H1 (cell line): ENCODE measurements at regions not wholly inside any gene's neighbourhood (a gene's known extent, or its start where the extent isn't known, plus 50 kb on each side); places are given as distances from the start of the nearest gene placed in this dataset.

Experiments used
- CTCF ChIA-PET: fragments of 300-600 bp; sonication (Branson Sonifier 250); formaldehyde crosslinking; loops from one replicate; lab custom pipeline; 2021; ENCODE audit not compliant: partially characterized antibody; lab: Charles Lee
- POLR2A ChIA-PET: fragments of 300-600 bp; sonication (Branson Sonifier 250); formaldehyde crosslinking; loops from one replicate; lab custom pipeline; 2021; ENCODE audit warnings: inconsistent platforms; ENCODE audit not compliant: partially characterized antibody; lab: Charles Lee
- DNase-seq, 2 experiments: peaks; one replicate each; pipeline versions ENCODE4 v3.0.0 to v3.0.0-alpha.2; 2010 to 2022; ENCODE audit warnings: low spot score in 2 of 2, low read depth in 1 of 2, mixed read lengths in 1 of 2
- FAIRE-seq: peaks from 2 replicates; lab custom pipeline; 2011; peaks lifted over from hg19 to GRCh38; lab: Jason Lieb, UNC
- H2AFZ ChIP-seq: 2 replicates; pipeline ENCODE4 v1.8.1; 2012; ENCODE audit warnings: low read length, inconsistent platforms
- H2AK5ac ChIP-seq: 2 replicates; pipeline ENCODE4 v1.6.1; 2013; ENCODE audit warnings: low read depth, low read length
- H2BK120ac ChIP-seq: replicated peaks from 2 replicates; pipeline ENCODE3; 2013; ENCODE audit warnings: low read depth, low read length, inconsistent platforms
- H2BK12ac ChIP-seq: 2 replicates; pipeline ENCODE4 v1.6.1; 2013; ENCODE audit warnings: low read depth, low read length
- H2BK15ac ChIP-seq: 2 replicates; pipeline ENCODE4 v1.6.1; 2013; ENCODE audit warnings: low read length
- H2BK20ac ChIP-seq: 2 replicates; pipeline ENCODE4 v1.6.1; 2013; ENCODE audit warnings: low read length
- H2BK5ac ChIP-seq: 2 replicates; pipeline ENCODE4 v1.6.1; 2013; ENCODE audit warnings: low read depth, low read length
- H3K14ac ChIP-seq: 2 replicates; pipeline ENCODE4 v1.6.1; 2013; ENCODE audit warnings: inconsistent platforms; ENCODE audit not compliant: insufficient read length
- H3K18ac ChIP-seq: 2 replicates; pipeline ENCODE4 v1.6.1; 2013; ENCODE audit warnings: low read length; ENCODE audit errors: extremely low read depth
- H3K23ac ChIP-seq: 2 replicates; pipeline ENCODE4 v1.6.1; 2013; ENCODE audit warnings: inconsistent platforms; ENCODE audit not compliant: insufficient read length
- H3K23me2 ChIP-seq: 2 replicates; pipeline ENCODE4 v1.6.1; 2013; ENCODE audit warnings: low read depth, low read length
- H3K27ac ChIP-seq: 2 replicates; pipeline ENCODE4 v1.6.1; 2011; ENCODE audit warnings: low read depth, low read length, inconsistent platforms
- H3K27me3 ChIP-seq, 4 experiments: replicated peaks in 1 of 4; 1 replicate in 1 of 4; 2 replicates in 3 of 4; pipeline versions ENCODE4 v1.6.1 to v1.8.1; 2011 to 2013; ENCODE audit warnings: low read length in 3 of 4, mild to moderate bottlenecking in 3 of 4, inconsistent platforms in 2 of 4, mixed read lengths in 2 of 4, moderate library complexity in 1 of 4; ENCODE audit not compliant: control insufficient read depth in 3 of 4, insufficient read depth in 3 of 4; ENCODE audit errors: extremely low read depth in 1 of 4
- H3K36me3 ChIP-seq, 4 experiments: 2 replicates each; pipeline versions ENCODE4 v1.6.1 to v1.8.1; 2011 to 2013; ENCODE audit warnings: mild to moderate bottlenecking in 4 of 4, low read length in 3 of 4, moderate library complexity in 2 of 4, control low read depth in 1 of 4, inconsistent platforms in 1 of 4; ENCODE audit not compliant: insufficient read depth in 4 of 4, control insufficient read depth in 2 of 4
- H3K4ac ChIP-seq: replicated peaks from 2 replicates; pipeline ENCODE3; 2013; ENCODE audit warnings: low read length, low read depth, mixed read lengths, inconsistent platforms; ENCODE audit not compliant: insufficient read length
- H3K4me1 ChIP-seq, 4 experiments: replicated peaks in 1 of 4; 1 replicate in 1 of 4; 2 replicates in 3 of 4; pipeline versions ENCODE4 v1.6.1 to v1.8.1; 2011 to 2013; ENCODE audit warnings: low read length in 3 of 4, inconsistent platforms in 2 of 4, mixed read lengths in 1 of 4; ENCODE audit not compliant: insufficient read depth in 4 of 4, control insufficient read depth in 3 of 4
- H3K4me2 ChIP-seq, 2 experiments: 2 replicates each; pipeline versions ENCODE4 v1.6.1 to v1.8.1; 2011 to 2013; ENCODE audit warnings: low read depth in 2 of 2, low read length in 2 of 2, control low read depth in 1 of 2, inconsistent platforms in 1 of 2, mild to moderate bottlenecking in 1 of 2; ENCODE audit not compliant: insufficient read depth in 1 of 2
- H3K4me3 ChIP-seq, 4 experiments: fragments of 200-600, 300-600 bp in 1 of 4; sonication (generic), shearing (Covaris generic), sonication (Bioruptor Twin) in 1 of 4; 2 replicates each; pipeline versions ENCODE4 v1.5.1 to v1.8.1; 2011 to 2016; ENCODE audit warnings: low read length in 4 of 4, low read depth in 3 of 4, control low read depth in 2 of 4, inconsistent platforms in 2 of 4, mild to moderate bottlenecking in 2 of 4, mixed read lengths in 1 of 4, moderate library complexity in 1 of 4; ENCODE audit not compliant: insufficient read depth in 2 of 4; ENCODE audit errors: extremely low read depth in 1 of 4
- H3K56ac ChIP-seq: replicated peaks from 2 replicates; pipeline ENCODE3; 2013; ENCODE audit warnings: low read depth, mild to moderate bottlenecking, mixed read lengths, low read length, inconsistent platforms; ENCODE audit not compliant: insufficient read length
- H3K79me1 ChIP-seq: 2 replicates; pipeline ENCODE4 v1.6.1; 2013; ENCODE audit warnings: low read depth, low read length, control low read depth
- H3K79me2 ChIP-seq, 2 experiments: 2 replicates each; pipeline versions ENCODE4 v1.6.1 to v1.8.1; 2012 to 2013; ENCODE audit warnings: low read length in 2 of 2, mild to moderate bottlenecking in 2 of 2, inconsistent platforms in 1 of 2; ENCODE audit not compliant: insufficient read depth in 2 of 2, control insufficient read depth in 1 of 2
- H3K9ac ChIP-seq, 4 experiments: replicated peaks in 1 of 4; 1 replicate in 1 of 4; 2 replicates in 3 of 4; pipeline versions ENCODE4 v1.6.1 to v1.8.1; 2011 to 2013; ENCODE audit warnings: low read depth in 3 of 4, low read length in 3 of 4, control low read depth in 2 of 4, mild to moderate bottlenecking in 2 of 4, moderate library complexity in 2 of 4, inconsistent platforms in 1 of 4; ENCODE audit errors: extremely low read depth in 1 of 4
- H3K9me3 ChIP-seq, 2 experiments: 2 replicates each; pipeline versions ENCODE4 v1.6.1 to v1.8.1; 2012 to 2013; ENCODE audit warnings: mild to moderate bottlenecking in 2 of 2, moderate library complexity in 2 of 2, control low read depth in 1 of 2, inconsistent platforms in 1 of 2, low read depth in 1 of 2, low read length in 1 of 2, mixed read lengths in 1 of 2; ENCODE audit not compliant: insufficient read depth in 2 of 2
- H4K20me1 ChIP-seq, 2 experiments: replicated peaks in 1 of 2; 2 replicates each; pipeline versions ENCODE3 to v1.8.1; 2011 to 2013; ENCODE audit warnings: inconsistent platforms in 2 of 2, low read length in 2 of 2, mild to moderate bottlenecking in 1 of 2; ENCODE audit not compliant: insufficient read depth in 2 of 2, control insufficient read depth in 1 of 2
- H4K5ac ChIP-seq: 2 replicates; pipeline ENCODE4 v1.6.1; 2013; ENCODE audit warnings: low read length, low read depth, mixed read lengths, inconsistent platforms; ENCODE audit not compliant: insufficient read length
- H4K8ac ChIP-seq: 2 replicates; pipeline ENCODE4 v1.8.0; 2013; ENCODE audit warnings: mild to moderate bottlenecking, moderate library complexity, low read length, inconsistent platforms; ENCODE audit not compliant: insufficient read depth; ENCODE audit errors: extremely low read depth
- H4K91ac ChIP-seq: replicated peaks from 2 replicates; pipeline ENCODE3; 2013; ENCODE audit warnings: low read length, mixed read lengths, inconsistent platforms; ENCODE audit not compliant: insufficient read length
- BRCA1 ChIP-seq: IDR thresholded peaks from 2 replicates; pipeline ENCODE4 v1.6.1; 2012; ENCODE audit warnings: low read depth, low read length, improper control_type of control experiment
- CBX5 ChIP-seq: fragments of 300-800, 300-1000 bp; sonication (generic); IDR thresholded peaks from 2 replicates; pipeline ENCODE4 v1.7.1; 2016; ENCODE audit warnings: antibody characterized with exemption, low read length, low read depth
- CTBP2 ChIP-seq: IDR thresholded peaks from 2 replicates; pipeline ENCODE4 v1.7.0; 2011; ENCODE audit warnings: borderline replicate concordance, mild to moderate bottlenecking, moderate library complexity, mixed read lengths, low read length; ENCODE audit not compliant: insufficient read depth, insufficient read length
- EP300 ChIP-seq, 2 experiments: IDR thresholded peaks; 1 replicate in 1 of 2; 2 replicates in 1 of 2; pipeline ENCODE4 v1.6.1; 2011 to 2012; ENCODE audit warnings: low read depth in 2 of 2, low read length in 2 of 2, mild to moderate bottlenecking in 2 of 2, borderline replicate concordance in 1 of 2, inconsistent platforms in 1 of 2, moderate library complexity in 1 of 2
- GTF2F1 ChIP-seq: IDR thresholded peaks from 2 replicates; pipeline ENCODE4 v1.6.1; 2012; ENCODE audit warnings: low read depth, low read length, improper control_type of control experiment, borderline replicate concordance
- JUN ChIP-seq: IDR thresholded peaks from 2 replicates; pipeline ENCODE4 v1.6.1; 2011; ENCODE audit warnings: low read depth, mild to moderate bottlenecking, improper control_type of control experiment, low read length
- KDM5A ChIP-seq: fragments of 200-600 bp; IDR thresholded peaks from 2 replicates; pipeline ENCODE4 v1.7.1; 2012; ENCODE audit warnings: mild to moderate bottlenecking, low read length, inconsistent platforms, mixed read lengths
- MAFK ChIP-seq: IDR thresholded peaks from 2 replicates; pipeline ENCODE4 v1.6.1; 2012; ENCODE audit warnings: low read depth, mild to moderate bottlenecking, improper control_type of control experiment, low read length
- PHF8 ChIP-seq: fragments of 200-600 bp; sonication (generic); conservative IDR thresholded peaks from 2 replicates; pipeline ENCODE4 v1.7.1; 2012; ENCODE audit warnings: low read depth, mild to moderate bottlenecking, inconsistent platforms, low read length, moderate library complexity
- POLR2A ChIP-seq, 2 experiments: IDR thresholded peaks; 1 replicate in 1 of 2; 2 replicates in 1 of 2; pipeline ENCODE4 v1.6.1; 2011; ENCODE audit warnings: low read depth in 2 of 2, low read length in 2 of 2, mild to moderate bottlenecking in 2 of 2; ENCODE audit errors: control extremely low read depth in 1 of 2
- RBBP5 ChIP-seq: IDR thresholded peaks from 2 replicates; pipeline ENCODE4 v1.7.1; 2012; ENCODE audit warnings: low read depth, mild to moderate bottlenecking, inconsistent platforms, low read length, moderate library complexity, borderline replicate concordance
- SP1 ChIP-seq: IDR thresholded peaks from 2 replicates; pipeline ENCODE4 v1.6.1; 2011; ENCODE audit warnings: low read depth, low read length
- SP4 ChIP-seq: IDR thresholded peaks from 2 replicates; pipeline ENCODE4 v1.6.1; 2012; ENCODE audit warnings: low read length, inconsistent platforms
- SUZ12 ChIP-seq: fragments of 200-600 bp; sonication (generic); IDR thresholded peaks from 2 replicates; pipeline ENCODE4 v1.6.1; 2012; ENCODE audit warnings: mild to moderate bottlenecking, inconsistent platforms, low read length, moderate library complexity, mixed read lengths
- TAF7 ChIP-seq: optimal IDR thresholded peaks from 2 replicates; pipeline ENCODE3; 2011; ENCODE audit warnings: low read depth, mild to moderate bottlenecking, inconsistent platforms, low read length, moderate library complexity, borderline replicate concordance
- TCF12 ChIP-seq: IDR thresholded peaks from 2 replicates; pipeline ENCODE4 v1.6.1; 2011; ENCODE audit warnings: low read depth, mild to moderate bottlenecking, low read length
- WGBS, 2 experiments: shearing (Covaris generic) in 1 of 2; methylation state at CpG; one replicate each; pipeline versions ENCODE4 v1.1.6 to v1.1.7; 2013 to 2015; ENCODE audit warnings: low lambda C conversion rate in 2 of 2, mixed read lengths in 2 of 2, inconsistent platforms in 1 of 2, low coverage in 1 of 2, missing lambda C conversion rate in 1 of 2; ENCODE audit not compliant: insufficient replicate concordance in 2 of 2, insufficient coverage in 1 of 2, insufficient read length in 1 of 2; ENCODE audit errors: extremely low coverage in 1 of 2, missing lambda C conversion rate in 1 of 2; 5-methylcytosine and 5-hydroxymethylcytosine counted together

DNA sequence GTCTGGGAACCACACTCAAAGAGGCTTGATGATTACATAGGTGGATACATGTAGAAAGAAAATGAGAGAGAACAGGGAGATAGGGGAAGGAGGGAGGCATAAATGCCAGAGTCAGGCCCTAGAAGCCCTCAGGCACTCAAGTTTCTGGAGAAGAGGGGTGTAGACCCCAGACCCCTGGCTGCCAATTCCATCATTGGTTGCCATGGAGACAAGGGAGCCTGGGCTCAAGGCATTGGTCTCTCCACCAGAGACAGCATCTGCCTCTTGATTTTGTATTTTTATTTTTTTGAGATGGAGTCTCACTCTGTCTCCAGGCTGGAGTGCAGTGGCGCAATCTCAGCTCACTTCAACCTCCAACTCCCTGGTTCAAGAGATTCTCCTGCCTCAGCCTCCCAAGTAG lies 114.3 kb upstream of the GRIK3 start:
- H4K5ac ChIP-seq: no peak overlapping the region
- H3K4me1 ChIP-seq: no peaks in the 10 kb centered on the region
- no peaks in the 10 kb centered on the region; a peak in 2 of 7 replicates for H3K27me3 ChIP-seq
- no peaks in the 10 kb centered on the region for H3K36me3 ChIP-seq
- no peak overlapping the region for H3K4me3 ChIP-seq
- H2AFZ ChIP-seq: no peak overlapping the region
- no peak overlapping the region for H2BK15ac ChIP-seq
- WGBS, 2 experiments: 91% methylated on average over 1 of the region's 1 CpG; no CpG with 5 or more reads in 1 of the 2 experiments
- H3K9ac ChIP-seq: no peak overlapping the region
- H3K9me3 ChIP-seq: no peaks in the 10 kb centered on the region
- no peak overlapping the region for H2BK12ac ChIP-seq
- no peak overlapping the region for H2BK120ac ChIP-seq
- TF ChIP-seq KDM5A (no peak), SP1 (no peak), RBBP5 (no peak), SUZ12 (no peak), TAF7 (no peak), EP300 (IDR thresholded peaks at IDR 0.05; ENCODE audit: borderline replicate concordance in 1 of 2, low read depth in 2 of 2, low read length in 2 of 2) (no peak), PHF8 (no peak), TCF12 (no peak), POLR2A (IDR thresholded peaks at IDR 0.05; ENCODE audit: control extremely low read depth in 1 of 2, low read depth in 2 of 2, low read length in 2 of 2) (no peak), SP4 (no peak), MAFK (no peak), BRCA1 (no peak), CBX5 (no peak), CTBP2 (no peak), GTF2F1 (no peak), JUN (no peak)
- H3K56ac ChIP-seq: no peak overlapping the region
- H2BK5ac ChIP-seq: no peak overlapping the region
- no peak overlapping the region for H4K8ac ChIP-seq
- H3K4ac ChIP-seq: no peak overlapping the region
- no peak overlapping the region for H2BK20ac ChIP-seq
- DNase-seq: no peak
- H3K79me1 ChIP-seq: no peaks in the 10 kb centered on the region
- H4K20me1 ChIP-seq: peaks cover 0 to 2% of the 10 kb centered on the region in 2 experiments
- no peaks in the 10 kb centered on the region for H3K79me2 ChIP-seq
- H3K14ac ChIP-seq: no peak overlapping the region
- CTCF ChIA-PET: interaction anchor here (2.0 kb wide), 1 partner anchor 28 kb away, joined by 5 read pairs; no protein-coding TSS in a partner anchor
- no peak overlapping the region for H3K27ac ChIP-seq
- H4K91ac ChIP-seq: no peak overlapping the region
- FAIRE-seq: no peak
- H3K23ac ChIP-seq: no peak overlapping the region
- H3K4me2 ChIP-seq: no peak overlapping the region
- H2AK5ac ChIP-seq: no peak overlapping the region
- no peak overlapping the region for H3K18ac ChIP-seq
- no peaks in the 10 kb centered on the region for H3K23me2 ChIP-seq
- POLR2A ChIA-PET: interaction anchor here (0.8 kb wide), 1 partner anchor 178 kb away, joined by 3 read pairs; no protein-coding TSS in a partner anchor
